GM23338 (cell line): ENCODE measurements at regions not wholly inside any gene's neighbourhood (a gene's known extent, or its start where the extent isn't known, plus 50 kb on each side); places are given as distances from the start of the nearest gene placed in this dataset.

Experiments used
- CREB1 ChIP-seq: fragments of 250-450 bp; sonication (Bioruptor Pico); IDR thresholded peaks from 2 replicates; pipeline ENCODE4 v1.5.0; 2020; ENCODE audit warnings: low read depth, mild to moderate bottlenecking, moderate library complexity
- CTCF ChIP-seq, 2 experiments: fragments of 200-600 bp in 1 of 2; sonication (generic) in 1 of 2; conservative IDR thresholded peaks; 2 replicates each; pipeline versions ENCODE4 v1.5.1 to v1.6.1; 2016 to 2017; ENCODE audit warnings: antibody characterized with exemption in 2 of 2, low read depth in 2 of 2, mild to moderate bottlenecking in 2 of 2, moderate library complexity in 1 of 2
- EZH2 ChIP-seq: fragments of 200-600 bp; sonication (generic); IDR thresholded peaks from one replicate; pipeline ENCODE4 v1.8.0; 2017; ENCODE audit warnings: antibody characterized with exemption, mild to moderate bottlenecking, low read depth; ENCODE audit not compliant: unreplicated experiment
- EZH2phosphoT487 ChIP-seq: fragments of 200-600 bp; sonication (generic); IDR thresholded peaks from one replicate; pipeline ENCODE4 v1.8.1; 2018; ENCODE audit warnings: antibody characterized with exemption; ENCODE audit not compliant: unreplicated experiment
- JUNB ChIP-seq: IDR thresholded peaks from one replicate; pipeline ENCODE4 v1.6.1; 2016; ENCODE audit warnings: antibody characterized with exemption; ENCODE audit not compliant: unreplicated experiment
- NANOG ChIP-seq: IDR thresholded peaks from 2 replicates; pipeline ENCODE4 v1.6.1; 2016; ENCODE audit warnings: antibody characterized with exemption, borderline replicate concordance
- POLR2AphosphoS5 ChIP-seq: IDR thresholded peaks from 2 replicates; pipeline ENCODE4 v1.6.1; 2016; ENCODE audit warnings: antibody characterized with exemption, low read depth
- REST ChIP-seq: IDR thresholded peaks from one replicate; pipeline ENCODE4 v1.6.1; 2018; ENCODE audit warnings: antibody characterized with exemption; ENCODE audit not compliant: unreplicated experiment
- ZNF114 ChIP-seq: fragments of 250-450 bp; sonication (Bioruptor Pico); IDR thresholded peaks from 2 replicates; pipeline ENCODE4 v1.5.0; 2020; ENCODE audit warnings: mild to moderate bottlenecking, moderate library complexity
- ZNF331 ChIP-seq: fragments of 250-450 bp; sonication (Bioruptor Pico); IDR thresholded peaks from 2 replicates; pipeline ENCODE4 v1.5.0; 2020; ENCODE audit warnings: low read depth, mild to moderate bottlenecking, moderate library complexity
- TF ChIP-seq, protein P1 (sequence below): IDR thresholded peaks from 2 replicates; pipeline ENCODE4 v1.6.1; 2016; ENCODE audit warnings: antibody characterized with exemption

- TF ChIP-seq EZH2 (no peak), NANOG (no peak), CTCF (conservative IDR thresholded peaks at IDR 0.05; ENCODE audit: low read depth in 2 of 2) (no peak), CREB1 (no peak), POLR2AphosphoS5 (no peak), EZH2phosphoT487 (no peak), ZNF114 (no peak), REST (no peak), JUNB (no peak), ZNF331 (CRISPR knock-in tag) (no peak)
- TF ChIP-seq, protein P1, sequence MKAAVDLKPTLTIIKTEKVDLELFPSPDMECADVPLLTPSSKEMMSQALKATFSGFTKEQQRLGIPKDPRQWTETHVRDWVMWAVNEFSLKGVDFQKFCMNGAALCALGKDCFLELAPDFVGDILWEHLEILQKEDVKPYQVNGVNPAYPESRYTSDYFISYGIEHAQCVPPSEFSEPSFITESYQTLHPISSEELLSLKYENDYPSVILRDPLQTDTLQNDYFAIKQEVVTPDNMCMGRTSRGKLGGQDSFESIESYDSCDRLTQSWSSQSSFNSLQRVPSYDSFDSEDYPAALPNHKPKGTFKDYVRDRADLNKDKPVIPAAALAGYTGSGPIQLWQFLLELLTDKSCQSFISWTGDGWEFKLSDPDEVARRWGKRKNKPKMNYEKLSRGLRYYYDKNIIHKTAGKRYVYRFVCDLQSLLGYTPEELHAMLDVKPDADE: no peak
Measured at GRCh38 chr2:167543721-167544120, 655.4 kb downstream of the XIRP2 start.
